Medulla oblongata (tissue), 1 donor: ENCODE measurements at regions not wholly inside any gene's neighbourhood (a gene's known extent, or its start where the extent isn't known, plus 50 kb on each side); places are given as distances from the start of the nearest gene placed in this dataset.

Experiments
- DNase-seq: peaks from one replicate; pipeline ENCODE4 v3.0.0-alpha.2; 2015; ENCODE audit errors: extremely low spot score

DNA sequence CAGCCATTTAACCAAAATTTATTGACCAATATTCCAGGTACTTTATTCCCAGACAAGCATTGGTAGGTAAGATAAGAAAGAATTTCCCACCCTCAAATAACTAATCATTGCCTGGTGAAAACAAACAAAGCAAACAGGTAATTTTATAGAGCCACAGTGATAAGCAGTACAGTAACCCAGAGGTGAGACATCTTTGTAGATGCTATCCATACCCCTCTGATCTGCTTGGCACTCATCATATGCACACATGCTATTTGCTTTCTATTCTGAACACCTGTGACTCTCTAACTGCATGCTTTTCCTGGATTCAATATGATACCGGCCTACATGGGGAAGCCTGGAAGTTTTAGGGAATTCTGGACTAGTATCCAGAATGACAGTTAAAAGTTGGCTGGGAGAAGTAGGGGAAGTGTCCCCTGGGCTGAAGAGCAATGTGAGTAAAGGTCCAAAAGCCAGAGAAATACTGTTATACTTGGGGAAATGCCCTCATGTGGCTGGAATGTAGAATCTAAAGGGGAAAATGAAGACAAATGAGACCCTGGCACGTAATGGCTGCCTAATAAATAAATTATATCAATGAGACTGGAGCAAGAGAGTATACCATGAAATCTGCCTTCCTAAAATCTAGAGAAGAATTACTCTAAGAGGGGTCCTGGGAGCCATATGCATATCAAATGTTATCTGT is 243.8 kb upstream of the ADAMTSL1 start:
- DNase-seq: no peak

DNA sequence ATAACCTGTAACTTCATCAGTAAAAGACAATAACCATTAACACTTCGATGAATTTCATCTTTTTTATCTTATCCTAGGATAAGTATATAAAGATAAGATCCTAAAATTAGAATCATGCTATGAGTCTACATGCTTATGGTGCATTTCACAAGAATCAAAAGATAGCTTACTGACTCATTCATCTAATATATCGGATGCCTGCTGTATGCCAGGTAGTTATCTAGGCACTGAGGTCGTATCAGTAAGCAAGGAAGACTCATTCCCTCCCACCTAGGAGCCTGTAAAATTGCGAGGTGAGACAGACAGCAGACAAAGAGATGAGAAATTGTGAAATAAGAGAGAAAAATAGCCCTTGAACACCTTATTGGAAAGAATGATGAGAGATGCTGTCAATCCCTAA is 240.6 kb upstream of the ADAMTSL1 start:
- no peak for DNase-seq

DNA sequence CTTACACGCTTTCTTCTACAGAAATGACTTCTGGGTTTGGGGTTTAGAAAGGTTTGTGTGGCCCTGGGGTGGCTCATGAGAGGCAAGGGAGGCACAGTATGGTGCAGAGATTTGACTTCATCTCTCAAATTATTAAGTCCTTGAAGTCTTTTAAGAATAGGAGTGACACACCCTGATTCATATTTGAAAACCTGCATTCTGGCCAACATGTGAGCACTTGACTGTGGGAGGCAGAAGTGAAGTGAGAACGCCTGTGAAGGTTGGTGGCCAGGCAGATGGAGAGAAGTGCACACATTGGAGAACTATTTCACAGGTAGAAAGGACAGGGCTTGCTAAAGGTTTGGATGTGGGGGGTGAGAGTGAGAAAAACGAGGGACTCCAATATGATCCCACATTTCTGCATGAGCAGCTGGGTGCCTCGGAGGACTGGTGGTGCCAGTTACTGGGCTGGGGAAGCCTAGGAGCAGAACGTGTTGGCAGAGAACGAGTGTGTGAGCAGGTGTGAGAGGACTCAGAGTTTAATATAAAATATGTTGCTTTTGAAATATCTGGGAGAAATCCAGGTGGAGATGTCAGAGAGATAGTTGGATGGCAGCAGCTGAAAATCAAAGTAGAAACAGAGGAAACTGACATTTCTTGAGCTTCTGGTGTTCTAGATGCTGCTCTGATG is 240.0 kb upstream of the ADAMTSL1 start:
- no peak for DNase-seq

DNA sequence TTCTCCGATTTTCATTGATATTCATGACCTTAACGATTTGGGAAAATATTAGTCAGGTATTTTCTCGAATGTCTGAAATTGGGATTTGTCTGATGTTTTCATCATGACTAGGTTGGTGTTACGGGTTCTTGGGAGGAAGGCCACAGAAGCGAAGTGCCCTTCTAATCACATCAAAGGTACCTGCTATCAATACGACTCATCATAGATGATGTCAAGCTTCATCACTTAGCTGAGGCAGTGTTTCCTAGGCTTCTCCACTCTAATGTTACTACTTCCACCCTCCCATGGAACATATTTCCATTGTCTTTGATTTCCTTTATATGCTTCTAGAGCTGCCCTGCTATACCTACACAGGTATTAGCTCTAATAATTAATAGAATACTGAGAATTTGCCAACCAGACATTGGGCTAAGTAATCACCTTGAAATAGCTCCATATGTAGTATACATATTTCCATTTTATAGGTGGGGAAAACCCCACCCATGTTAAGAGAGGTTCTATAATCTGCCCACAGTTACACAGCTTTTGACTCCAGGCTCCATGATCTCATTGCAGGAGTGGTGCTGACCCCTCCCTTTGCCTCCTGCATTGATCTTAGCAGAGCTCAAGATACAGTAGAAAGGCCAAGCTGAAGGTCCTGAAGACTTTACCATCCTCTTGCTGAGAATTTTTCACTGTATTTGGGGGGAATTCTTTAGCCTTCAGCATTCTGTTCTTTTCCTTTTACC is 238.6 kb upstream of the ADAMTSL1 start:
- DNase-seq: no peak

DNA sequence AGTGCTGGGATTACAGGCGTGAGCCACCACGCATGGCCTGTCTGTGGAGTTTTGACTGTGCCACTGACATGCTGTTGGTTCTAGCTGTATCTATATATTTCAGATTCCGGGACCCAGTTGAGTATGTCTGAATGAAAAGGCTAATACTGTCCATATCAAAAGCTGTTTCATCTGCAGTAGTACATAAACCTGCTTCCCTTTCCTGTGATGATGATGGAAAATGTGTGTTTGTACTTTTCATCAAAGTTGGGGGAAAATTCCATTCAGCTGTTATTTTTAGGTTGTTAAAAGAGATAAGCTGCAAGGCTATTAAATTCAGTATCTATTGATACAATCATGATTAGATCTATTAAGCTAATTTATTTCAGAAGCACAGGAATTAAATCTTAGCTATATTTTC is 237.6 kb upstream of the ADAMTSL1 start:
- DNase-seq: no peak

DNA sequence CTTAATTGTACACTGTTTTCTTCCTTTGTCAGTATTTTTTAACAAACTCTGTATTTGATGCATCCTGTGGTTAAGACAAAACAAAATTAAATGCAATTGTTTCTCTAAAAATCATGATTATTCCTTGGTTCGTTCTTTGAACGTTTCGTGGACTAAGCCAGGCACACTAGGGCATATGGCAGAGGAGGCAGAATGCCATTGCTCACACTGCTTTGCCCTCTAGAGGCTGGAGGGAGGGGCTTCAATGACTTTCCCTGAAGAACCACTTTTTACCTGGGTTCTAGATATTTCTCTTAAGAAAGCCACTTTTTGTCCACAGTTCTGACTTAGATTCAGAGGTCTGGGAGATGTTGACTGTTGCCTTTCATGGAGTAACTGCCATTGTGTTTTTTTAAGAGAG is 236.2 kb upstream of the ADAMTSL1 start:
- DNase-seq: no peak

DNA sequence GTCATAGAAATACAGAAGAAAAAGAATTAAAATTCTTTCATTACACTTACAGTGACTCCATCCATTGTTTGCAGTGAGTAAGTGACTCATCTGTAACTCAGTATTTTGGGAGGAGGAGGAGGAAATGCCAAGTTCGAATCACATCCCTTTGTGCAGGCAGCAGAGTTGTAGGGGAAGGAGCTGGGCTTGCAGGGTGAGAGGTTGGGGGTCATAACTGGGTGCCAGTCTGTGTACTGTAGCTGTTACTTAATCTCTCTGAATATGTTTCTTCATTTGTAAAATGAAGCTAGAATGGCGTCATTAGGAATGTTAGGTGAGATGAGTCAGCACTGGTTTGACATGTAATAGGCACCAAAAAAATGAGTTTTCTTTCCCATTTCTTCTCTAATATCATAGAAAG is 235.7 kb upstream of the ADAMTSL1 start:
- no peak for DNase-seq

DNA sequence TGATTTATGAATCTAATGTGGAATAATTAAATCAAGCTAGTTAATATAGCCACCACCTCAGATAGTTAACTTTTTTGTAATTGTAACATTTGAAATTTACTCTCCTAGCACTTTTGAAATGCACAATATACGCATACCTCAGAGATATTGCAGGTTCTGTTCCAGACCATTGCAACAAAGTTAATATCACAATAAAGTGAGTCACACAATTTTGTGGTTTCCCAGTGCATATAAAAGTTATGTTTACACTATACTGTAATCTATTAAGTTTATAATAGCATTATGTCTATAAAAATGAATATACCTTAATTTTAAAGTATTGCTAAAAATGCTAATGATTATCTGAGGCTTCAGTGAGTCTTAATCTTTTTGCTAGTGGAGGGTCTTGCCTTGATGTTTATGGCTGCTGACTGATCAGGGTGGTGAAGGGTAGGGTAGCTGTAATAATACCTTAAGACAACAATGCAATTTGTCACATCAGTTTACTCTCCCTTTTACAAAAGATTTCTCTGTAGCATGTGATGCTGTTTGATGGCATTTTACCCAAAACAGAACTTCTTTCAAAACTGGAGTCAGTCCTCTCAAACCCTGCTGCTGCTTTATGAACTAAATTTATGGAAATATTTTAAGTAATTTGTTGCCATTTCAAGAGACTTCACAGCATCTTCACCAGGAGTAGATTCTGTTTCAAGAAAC is 235.1 kb upstream of the ADAMTSL1 start:
- no peak for DNase-seq

DNA sequence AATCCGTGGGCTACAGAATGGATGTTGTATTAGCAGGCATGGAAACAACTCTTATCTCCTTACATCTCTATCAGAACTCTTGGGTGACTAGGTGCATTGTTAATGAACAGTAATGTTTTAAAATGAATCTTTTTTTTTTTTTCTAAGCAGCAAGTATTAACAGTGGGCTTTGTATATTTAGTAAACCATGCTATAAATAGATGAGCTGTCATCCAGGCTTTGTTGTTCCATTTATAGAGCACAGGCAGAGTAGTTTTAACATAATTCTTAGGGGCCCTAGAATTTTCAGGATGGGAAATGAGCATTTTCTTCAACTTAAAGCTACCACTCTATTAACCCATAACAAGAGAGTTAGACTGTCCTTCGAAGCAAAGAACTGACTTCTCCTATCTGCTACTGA is 233.7 kb upstream of the ADAMTSL1 start:
- DNase-seq: no peak

DNA sequence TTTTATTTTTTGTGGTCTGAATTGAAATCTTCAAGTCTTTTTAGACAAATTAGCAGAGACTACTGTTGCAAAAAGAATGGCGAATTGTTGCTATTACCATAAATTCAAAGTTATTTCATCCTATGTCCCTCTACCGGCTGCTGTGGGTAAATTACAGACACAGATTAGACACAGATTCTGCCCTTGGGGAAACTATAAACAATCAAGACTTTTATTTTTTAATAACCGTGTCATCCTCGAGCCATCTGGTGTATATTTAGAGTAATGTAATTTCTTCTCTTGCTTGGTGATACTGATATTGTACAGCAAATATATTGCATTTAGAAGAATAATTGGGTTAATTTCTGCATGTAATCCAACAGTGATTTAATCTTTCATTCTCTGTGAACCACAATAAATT is 228.0 kb upstream of the ADAMTSL1 start:
- no peak for DNase-seq

DNA sequence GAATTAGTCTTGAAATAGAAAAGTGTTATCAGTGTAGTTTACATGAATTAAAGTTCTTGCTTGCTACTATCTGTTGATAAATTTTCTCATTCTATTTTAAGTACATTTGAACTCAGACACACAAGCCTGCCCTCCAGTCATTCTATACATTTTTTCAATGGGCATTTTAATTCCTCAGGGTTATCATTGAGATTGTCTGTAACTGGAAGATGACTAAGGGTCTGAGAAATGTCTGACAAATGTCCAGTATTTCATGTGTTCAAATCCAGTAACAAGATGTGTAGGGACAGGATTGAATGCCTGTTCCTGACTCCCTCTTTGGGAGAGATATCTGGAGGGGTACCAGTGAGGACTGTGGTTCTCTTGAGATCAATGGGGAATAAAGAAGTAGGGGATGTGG is 223.9 kb upstream of the ADAMTSL1 start:
- no peak for DNase-seq

DNA sequence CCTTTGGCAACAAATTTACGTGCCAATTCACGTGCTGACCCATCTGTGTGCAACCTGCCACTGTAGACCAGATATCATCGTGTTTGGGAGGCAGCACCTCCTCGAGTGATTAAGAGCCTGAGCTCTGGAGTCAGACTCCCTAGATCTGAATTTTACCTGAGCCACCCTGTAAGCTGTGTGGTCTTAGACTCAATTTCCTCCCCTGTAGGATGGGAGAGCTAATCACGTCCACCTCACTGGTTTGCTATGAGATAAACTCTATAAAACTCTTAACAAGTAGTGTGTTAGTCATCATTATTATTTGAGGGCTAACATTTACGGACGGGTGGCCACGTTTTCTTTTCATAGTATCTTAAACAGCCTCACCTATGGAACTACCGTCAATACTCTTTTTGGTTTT is 220.0 kb upstream of the ADAMTSL1 start:
- DNase-seq: no peak

DNA sequence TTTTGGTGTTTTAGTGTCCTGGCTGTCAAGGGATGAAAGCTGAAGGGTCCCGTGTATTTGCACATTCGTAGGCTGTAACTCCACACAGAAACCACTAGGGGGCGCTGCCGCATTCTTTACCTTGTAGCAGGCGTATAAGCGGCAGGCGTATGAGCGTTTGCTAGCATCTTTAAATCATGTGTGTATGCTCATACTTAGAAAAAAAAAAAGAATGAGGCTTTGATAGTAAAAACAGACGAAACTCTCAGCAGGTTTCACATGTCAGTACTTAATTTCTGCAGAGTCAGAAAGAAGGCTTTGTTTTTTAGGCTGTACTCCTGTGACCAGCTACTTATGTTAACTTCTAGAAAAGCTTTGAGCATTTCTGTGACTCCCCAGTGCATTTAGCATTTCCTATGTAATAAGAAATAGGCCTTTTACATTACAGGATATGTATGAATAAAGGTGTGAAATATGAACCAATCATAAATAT is 218.8 kb upstream of the ADAMTSL1 start:
- peak; percentile 94 for DNase-seq

DNA sequence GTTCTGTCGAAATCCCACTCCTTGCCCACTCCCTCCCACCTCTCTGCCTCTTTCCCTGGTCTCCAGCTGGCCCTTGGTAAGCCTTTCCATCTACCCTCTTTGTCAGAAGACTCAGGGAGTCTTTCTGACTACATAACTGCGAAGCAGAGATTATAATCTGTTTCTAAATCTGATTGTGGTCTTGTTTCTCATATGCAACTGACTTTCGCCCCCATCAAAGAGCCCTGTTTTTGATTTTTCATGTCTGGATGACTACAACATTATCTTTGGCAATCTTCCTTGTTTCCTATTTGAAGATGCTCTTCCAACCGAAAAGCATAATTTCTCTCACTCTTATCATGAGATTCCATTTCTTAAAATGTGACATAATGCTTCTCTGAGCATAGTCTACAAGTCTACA is 218.2 kb upstream of the ADAMTSL1 start:
- DNase-seq: no peak

DNA sequence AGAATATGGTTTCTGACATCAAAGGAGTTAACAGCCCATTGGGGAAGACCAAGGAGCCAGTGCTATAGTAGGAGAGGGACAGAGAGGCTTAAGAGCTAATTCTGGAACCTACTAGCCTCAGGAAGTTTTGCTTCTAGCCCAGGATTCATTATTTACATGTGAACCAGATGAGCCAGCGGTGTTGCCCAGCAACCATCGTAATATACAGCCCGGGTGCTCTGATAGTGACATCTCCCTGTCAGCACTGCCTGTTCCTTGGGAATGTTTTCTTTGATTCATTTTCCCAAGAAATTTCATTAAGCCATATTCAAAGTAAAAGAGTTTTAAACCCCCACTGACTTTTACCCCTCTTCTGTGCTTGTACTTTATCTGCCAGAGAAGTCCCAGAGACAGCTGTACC is 217.4 kb upstream of the ADAMTSL1 start:
- DNase-seq: no peak

DNA sequence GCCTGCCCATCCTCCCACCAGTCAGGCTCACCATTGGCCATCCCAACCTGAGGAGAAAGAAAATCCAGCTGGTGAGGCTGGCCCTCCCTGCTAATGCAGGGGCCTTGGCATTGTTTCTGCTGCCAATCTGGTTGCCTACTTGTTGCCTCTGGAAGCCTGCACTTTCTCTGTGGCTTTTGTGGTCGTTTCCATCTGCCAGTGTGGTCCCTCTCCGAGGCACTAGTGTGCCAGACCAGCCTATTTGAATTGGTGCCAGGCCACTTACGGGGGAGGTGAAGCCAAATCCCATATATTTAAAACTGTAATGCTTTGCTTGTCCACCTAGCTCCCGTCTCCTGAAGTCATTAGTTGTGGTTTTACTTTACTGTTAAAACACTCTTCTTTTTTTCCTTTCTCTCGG is 213.4 kb upstream of the ADAMTSL1 start:
- DNase-seq: no peak

DNA sequence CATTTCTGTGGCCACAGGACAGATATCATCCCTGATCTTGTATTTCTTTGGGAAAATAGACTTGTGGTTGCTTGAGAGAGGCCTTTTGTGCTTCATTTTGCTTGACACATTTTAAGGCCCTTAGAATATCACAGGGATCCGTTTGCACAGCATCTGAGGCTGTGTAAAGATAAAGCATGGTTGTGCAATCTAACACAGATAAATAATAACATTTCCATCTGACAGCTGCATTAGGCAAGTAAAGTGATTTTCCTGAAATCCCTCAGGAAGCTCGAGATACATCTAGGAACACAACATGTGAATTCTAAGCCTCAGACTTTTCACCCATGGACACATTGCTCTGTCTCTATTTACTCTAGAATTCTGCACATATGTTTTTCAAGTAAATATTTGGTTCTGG is 212.8 kb upstream of the ADAMTSL1 start:
- DNase-seq: no peak

DNA sequence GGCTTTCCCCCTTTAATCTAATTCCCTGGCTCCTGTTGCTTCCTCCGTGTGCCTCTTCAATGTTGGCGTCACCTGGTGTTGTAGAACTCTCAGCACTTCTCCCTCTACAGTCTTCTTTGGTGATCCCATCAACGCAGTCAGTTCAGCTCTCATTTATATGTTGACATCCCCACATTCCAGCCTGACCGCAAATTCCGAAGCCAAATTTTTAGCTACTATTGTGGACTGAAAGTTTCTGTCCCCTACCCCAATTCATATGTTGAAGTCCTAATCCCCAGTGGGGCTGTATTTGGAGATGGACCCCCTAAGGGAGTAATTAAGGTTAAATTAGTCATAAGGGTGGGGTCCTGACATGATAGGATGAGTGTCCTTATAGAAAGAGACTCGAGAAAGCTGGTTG is 210.6 kb upstream of the ADAMTSL1 start:
- DNase-seq: no peak

DNA sequence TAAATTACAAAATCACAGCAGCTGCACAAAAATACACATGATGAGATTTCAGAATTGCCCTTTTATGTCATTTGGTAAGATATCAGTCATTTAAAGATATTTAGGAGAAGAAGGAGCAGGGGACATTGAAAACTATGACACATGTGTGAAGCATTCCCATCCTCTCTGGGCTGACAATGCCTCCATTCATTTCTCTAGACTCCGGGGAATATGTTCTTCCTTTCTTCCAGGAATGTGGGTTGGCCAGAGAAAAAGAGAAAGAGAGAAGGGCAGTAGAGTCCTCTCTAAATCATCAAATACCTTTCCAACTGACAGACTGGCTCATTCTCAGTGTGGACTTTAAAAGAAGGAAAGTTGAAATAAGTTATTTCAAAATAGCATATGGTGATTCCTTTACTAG is 205.6 kb upstream of the ADAMTSL1 start:
- DNase-seq: peak; percentile 21

DNA sequence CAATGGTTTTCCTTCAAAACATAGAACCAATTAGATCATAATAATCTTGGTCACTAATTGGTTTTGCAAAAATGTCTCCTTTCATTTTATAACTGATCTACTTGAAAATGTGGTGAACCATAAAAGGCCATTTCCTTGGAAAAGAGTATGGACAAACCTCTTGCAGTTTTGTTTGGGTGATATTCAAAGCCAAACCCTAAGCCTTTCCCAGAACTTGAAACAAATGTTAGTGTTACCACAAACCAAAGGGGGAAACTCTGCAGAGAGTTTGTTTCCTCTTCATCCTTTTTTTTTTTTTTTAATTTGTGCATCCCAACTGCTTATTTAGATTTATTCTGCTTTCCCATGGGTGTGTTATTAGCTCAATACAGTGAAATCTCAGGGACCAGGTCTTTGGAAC is 204.4 kb upstream of the ADAMTSL1 start:
- DNase-seq: no peak

DNA sequence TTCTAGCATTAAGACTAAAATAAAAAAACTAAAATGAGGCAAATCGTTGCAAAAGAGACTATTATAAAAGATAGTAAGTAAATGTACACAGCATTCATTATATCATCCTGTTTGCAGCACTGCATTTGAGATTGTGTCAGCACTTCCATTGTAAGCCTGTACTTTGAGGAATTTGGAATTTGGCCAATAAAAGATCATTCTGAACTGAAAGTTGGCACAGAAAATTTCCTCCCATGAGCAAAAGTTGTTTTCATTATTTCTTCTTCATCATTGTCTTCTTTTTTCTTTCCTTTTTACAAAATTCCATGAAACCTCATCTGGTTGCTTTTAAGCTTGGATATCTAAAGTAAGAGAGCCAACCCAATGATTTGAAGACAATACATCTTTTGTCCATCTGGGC is 199.3 kb upstream of the ADAMTSL1 start:
- DNase-seq: peak; percentile 45

DNA sequence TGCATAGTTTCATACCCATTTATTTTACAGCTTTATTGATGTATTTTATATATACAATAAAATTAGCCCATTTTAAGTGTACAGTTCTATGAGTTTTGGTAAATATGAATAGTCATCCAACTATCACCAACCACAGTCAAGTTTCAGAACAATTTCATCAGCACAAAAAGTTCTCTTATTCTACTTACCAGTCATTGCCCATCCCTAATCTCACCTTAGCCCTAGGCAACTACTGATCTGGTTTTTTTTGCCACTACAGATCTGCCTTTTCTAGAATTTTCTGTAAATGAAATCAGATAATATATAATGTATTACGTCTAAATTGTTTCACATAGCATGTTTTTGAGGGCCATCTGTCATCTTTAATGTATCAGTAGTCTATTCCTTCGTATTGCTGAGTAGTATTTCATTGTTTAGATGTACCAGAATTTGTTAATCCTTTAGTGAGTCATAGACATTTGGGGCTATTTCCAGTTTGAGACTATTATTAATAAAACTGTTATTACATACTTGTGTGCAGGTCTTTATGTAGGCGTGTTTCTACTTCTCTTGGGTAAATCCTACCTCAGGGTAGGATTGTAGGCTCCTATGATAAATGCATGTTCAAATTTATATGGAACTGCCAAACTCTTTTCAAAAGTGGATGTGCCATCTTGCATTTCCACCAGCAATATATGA is 198.5 kb upstream of the ADAMTSL1 start:
- no peak for DNase-seq
